ENCODE measurements at regions not wholly inside any gene's neighbourhood (a gene's known extent, or its start where the extent isn't known, plus 50 kb on each side); places are given as distances from the start of the nearest gene placed in this dataset.

DNA sequence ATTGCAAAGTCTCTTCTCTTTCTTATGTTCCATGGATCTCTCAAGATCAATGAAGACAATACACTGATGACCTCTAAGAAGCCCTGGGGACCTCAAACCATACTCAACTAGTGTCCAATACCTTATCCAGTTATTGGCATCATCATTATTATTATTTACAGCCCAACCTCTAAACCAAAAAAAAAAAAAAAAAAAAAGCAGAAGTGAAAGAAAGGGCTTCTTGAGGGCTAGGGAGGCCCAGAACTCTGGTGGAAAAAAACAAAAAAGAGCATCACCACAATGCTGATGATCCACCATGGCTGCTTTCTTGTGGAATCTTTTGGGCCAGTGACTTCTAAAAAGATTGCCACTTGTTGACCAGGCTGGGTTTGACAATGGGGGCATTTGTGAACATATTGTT is 324.9 kb downstream of the LPIN1 start:
- intact Hi-C loops (cut with DNase I) = no loop called here
- DNase-seq = no peak

GRCh38 chr2:12073217-12073852 is 326.9 kb downstream of the LPIN1 start:
- DNase-seq = no peak
- intact Hi-C loops (cut with DNase I) = no loop called here

DNA sequence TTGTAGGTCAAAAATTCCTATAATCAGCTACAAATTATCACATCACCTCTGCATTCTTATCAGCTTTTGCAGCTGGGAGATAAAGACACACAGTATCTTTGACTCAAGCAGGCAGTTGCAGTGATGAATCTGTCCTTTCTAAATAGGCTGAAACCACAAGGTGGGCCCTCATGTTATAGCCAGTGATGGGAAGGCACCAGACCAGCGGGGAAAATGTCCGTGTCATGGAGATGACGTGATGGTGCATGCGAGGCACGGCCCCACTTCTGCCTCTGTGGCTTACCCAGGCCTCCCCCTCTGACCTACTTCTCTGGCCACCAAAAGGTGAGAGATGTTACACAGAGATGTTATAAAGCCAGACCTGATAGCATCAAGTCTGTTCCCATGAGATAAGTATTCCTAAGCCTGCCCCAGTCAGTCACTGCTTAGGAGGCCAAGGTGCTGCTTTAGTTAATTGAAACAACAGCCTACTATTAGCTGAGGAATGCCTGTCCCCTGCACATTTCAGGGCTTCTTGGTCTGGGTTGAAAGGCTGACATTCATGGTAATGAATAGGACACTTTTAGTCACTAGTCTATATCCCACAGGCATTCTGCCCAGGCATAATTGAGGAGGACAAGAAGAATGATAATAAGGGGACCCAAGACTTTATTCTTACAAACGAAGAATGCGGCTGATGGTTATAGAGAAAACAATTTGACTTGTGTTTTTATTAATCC is 327.9 kb downstream of the LPIN1 start:
- no peak for DNase-seq
- intact Hi-C loops (cut with DNase I) = no loop called here

DNA sequence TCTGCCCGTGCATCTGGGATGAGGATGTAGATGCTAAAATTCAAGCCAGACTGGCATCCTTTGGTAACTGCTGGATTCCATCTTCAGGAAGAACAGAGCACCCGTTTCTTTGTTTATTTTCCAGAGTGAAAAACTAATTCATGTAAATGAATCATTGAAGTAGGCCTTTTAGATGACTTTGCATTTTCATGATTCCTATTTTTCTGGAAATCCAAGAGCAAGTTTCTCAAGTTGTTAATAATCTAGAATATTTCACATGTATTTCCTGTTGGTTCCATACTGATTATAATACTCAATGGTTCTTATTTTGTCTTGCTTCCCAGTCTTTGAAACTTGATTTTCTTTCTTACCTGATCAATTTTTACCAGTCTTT is 328.4 kb downstream of the LPIN1 start:
- intact Hi-C loops (cut with DNase I) = no loop called here
- no peak for DNase-seq

DNA sequence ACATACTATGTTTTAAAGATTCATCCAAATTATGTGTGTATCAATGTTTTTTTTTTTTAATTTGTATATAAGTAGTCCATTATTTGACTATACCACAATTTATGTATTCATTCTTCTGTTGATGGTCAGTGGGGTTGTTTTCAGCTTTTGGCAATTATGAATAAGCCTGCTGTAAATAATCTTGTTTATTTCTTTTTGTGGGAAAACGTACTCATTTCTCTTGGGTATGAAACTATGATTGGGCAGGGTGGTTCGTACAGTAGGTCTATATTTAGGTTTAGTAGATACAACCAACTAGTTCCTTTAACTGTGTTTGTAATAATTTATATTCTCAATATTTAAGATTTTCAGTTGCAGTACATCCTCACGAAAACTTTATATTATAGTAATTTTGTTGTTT is 329.2 kb downstream of the LPIN1 start:
- no peak for DNase-seq
- intact Hi-C loops (cut with DNase I) = no loop called here

DNA sequence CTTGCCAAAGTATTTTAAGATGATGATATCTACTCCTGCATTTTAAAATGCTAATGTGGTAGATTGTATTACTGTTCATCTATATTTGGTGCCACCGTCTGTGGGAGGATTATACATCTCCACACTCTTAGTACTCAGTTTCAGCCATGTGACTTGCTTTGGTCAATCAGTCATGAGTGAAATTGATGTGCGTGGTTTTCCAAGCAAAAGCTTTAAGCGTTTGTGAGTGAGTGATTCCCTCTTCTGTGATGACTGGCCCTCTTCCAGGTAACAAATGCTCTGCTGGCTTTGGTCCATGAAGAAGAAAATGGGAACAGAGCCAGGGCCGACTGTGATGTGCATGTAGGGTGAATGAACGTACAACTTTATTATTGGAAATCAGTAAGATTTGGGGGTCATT is 330.4 kb downstream of the LPIN1 start:
- intact Hi-C loops (cut with DNase I) = no loop called here
- DNase-seq = no peak

- intact Hi-C loops (cut with DNase I) = no loop called here
These were observed 333.9 kb downstream of the LPIN1 start for GRCh38 chr2:12080360-12080759.

GRCh38 chr2:12081481-12082210 is 335.2 kb downstream of the LPIN1 start:
- intact Hi-C loops (cut with DNase I) = no loop called here
- DNase-seq = no peak

More at GRCh38 chr2:12080360-12080759, 333.9 kb downstream of the LPIN1 start:
- DNase-seq = no peak

DNA sequence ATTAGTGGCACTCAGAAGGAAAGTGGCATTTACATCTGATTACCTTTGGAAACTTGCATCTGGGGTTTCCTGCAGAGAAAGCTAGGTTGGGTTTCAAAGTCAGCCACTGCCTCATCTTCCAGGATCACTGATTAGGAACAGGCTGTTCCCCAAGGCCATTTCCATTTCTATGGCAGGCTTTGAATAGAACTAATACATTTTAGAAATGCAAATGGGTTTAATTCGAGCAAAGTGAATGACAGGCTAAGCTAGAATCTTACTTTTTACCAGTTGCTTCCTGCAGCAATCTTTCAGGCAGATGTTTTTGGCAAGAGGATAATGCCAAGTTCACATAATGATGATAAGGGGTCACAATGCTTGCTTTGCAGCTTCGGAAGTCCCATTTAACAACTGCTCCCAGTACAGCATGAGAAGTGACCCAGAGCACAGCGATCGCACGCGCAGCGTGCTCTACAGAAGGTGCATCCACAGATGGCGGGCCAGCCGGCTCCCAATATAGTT is 336.7 kb downstream of the LPIN1 start:
- intact Hi-C loops (cut with DNase I) = no loop called here
- DNase-seq = no peak

GRCh38 chr2:12083713-12084419 is 337.4 kb downstream of the LPIN1 start:
- DNase-seq = no peak
- intact Hi-C loops (cut with DNase I) = no loop called here

- no peak for DNase-seq
- intact Hi-C loops (cut with DNase I) = no loop called here
These were observed 340.7 kb downstream of the LPIN1 start for GRCh38 chr2:12087175-12087574.

DNA sequence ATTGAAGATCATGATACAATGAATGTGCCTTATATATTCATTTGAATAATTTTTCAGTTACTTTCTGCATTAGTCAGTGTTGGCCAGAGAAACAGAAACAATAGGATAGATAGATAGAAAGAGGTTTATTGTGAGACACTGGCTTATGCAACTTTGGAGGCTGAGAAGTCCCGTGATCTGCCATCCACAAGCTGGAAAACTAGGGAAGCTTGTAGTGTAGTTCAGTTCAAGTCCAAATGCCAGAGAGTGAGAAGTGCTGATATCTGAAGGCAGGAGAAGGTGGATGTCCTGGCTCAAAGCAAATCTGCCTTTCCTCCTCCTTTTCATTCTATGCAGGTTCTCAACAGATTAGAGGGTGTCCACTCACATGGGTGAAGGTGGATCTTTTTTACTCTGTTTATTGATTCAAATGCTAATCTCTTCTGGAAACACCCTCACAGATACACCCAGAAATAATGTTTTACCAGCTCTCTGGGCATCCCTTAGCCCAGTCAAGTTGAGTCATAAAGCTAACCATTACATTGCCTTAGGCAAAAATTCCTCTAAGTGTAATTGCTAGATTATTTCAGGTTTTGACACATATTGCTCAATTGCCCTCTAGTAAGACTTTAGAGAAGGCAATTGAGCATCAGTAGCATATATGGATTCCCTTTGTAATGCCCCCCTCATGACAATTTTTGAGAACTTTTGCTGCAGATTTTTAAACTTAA is 341.4 kb downstream of the LPIN1 start:
- intact Hi-C loops (cut with DNase I) = no loop called here

GRCh38 chr2:12089001-12089400 is 342.6 kb downstream of the LPIN1 start:
- DNase-seq = no peak
- intact Hi-C loops (cut with DNase I) = no loop called here

More for the DNA sequence above, 341.4 kb downstream of the LPIN1 start:
- DNase-seq = no peak

- DNase-seq = no peak
- intact Hi-C loops (cut with DNase I) = no loop called here
These were observed 343.1 kb downstream of the LPIN1 start for GRCh38 chr2:12089496-12089895.

DNA sequence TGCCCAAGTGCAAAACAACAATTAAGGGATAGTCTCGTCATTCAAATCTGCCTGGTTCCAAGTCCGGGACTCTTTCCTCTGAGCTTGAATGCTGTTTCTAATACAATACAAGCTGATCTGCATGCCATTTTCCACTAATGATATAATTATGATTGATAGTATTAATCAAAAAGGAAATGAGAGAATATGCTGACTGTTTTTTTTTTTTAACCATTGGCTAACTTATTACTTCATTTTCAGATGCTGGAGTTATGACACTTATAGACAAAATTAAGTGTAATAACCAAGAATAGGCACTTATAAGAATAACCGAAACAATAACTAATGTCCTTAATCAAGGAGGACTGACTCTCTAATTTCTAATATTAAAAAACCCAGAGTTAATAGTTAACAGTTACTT is 343.6 kb downstream of the LPIN1 start:
- intact Hi-C loops (cut with DNase I) = no loop called here
- DNase-seq = no peak

DNA sequence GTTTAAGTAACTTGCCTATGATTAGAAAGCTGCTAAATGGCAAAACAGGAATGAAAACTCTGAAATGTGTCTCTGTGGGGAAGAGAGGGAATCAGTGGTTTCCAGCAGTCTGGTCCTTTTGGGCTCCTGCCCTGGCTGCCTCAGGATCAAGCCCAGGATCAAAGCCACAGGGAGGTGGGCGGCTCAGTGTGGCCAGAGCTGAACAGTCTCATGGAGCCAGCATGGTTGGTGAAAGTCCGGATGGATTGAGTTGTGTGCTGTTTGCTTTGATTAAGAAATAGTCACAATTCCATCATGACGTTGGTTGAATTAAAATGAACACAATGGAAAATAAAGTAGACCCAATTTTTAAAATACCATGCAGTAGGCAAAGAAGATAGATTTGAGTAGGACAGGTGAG is 344.2 kb downstream of the LPIN1 start:
- intact Hi-C loops (cut with DNase I) = no loop called here
- DNase-seq = no peak

GRCh38 chr2:12091201-12091806 is 344.9 kb downstream of the LPIN1 start:
- no peak for DNase-seq
- intact Hi-C loops (cut with DNase I) = no loop called here

- no peak for DNase-seq
- intact Hi-C loops (cut with DNase I) = no loop called here
These were observed 347.7 kb downstream of the LPIN1 start for GRCh38 chr2:12094134-12094533.

- DNase-seq = no peak
- intact Hi-C loops (cut with DNase I) = no loop called here
These were observed 349.8 kb downstream of the LPIN1 start for GRCh38 chr2:12096051-12096787.
